ENCODE measurements at regions not wholly inside any gene's neighbourhood (a gene's known extent, or its start where the extent isn't known, plus 50 kb on each side); places are given as distances from the start of the nearest gene placed in this dataset.

- DNase-seq, result no peak
Observed at GRCh38 chr17:72212041-72212440, 91.2 kb downstream of the SOX9 start.

DNA sequence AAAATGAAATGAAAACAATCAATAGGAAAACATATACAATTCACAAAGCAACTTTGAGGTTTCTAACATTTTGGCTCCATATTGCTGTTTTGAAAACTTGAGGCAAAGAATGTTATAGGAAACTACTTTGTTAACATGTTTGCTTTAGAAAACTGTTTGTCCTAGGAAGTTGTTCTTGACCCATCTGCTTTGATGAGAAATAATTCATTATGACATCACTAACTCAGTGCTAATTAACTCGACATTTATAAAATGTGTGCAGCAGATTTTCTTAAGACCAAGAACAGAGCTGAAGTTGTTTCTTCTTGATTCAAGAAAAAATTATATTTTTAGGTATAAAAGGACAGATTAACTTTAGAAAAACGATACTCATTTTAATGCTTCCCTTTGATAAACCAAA, 94.7 kb downstream of the SOX9 start:
- no peak for DNase-seq

GRCh38 chr17:72215928-72216327, 95.1 kb downstream of the SOX9 start:
- no peak for DNase-seq

DNA sequence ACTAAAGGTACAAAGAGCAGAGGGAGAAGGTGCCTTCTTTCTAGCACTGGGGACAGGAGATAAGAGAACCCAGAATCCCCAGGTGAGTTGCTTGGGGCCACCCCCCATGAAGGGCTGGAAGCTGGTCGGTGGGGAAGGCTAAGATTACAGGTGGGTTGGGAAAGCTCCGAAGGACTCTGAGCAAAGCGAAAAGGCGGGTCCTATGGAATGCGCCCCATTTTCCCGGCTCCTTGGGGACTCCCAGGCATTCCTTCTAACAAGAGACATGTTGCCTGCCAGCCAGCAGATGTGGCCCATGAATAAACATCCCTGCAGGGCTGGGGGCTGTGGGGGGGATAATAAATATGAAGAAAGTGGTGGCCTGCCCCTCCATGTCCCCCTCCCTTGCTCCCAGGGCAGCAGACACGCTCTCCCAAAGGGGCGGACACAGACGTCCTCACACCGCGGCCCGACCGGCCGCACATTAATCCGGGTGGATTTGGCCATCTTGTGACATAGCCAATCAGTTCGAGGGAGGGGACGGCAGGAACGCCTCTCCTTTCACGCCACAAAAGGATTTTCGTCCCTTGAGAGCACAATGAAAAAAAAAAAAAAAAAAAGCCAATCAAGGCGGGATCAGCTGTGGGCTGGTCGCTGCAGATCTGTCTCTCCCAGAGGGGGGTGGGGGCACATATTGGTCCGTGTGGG, 98.5 kb downstream of the SOX9 start:
- DNase-seq, result no peak

DNA sequence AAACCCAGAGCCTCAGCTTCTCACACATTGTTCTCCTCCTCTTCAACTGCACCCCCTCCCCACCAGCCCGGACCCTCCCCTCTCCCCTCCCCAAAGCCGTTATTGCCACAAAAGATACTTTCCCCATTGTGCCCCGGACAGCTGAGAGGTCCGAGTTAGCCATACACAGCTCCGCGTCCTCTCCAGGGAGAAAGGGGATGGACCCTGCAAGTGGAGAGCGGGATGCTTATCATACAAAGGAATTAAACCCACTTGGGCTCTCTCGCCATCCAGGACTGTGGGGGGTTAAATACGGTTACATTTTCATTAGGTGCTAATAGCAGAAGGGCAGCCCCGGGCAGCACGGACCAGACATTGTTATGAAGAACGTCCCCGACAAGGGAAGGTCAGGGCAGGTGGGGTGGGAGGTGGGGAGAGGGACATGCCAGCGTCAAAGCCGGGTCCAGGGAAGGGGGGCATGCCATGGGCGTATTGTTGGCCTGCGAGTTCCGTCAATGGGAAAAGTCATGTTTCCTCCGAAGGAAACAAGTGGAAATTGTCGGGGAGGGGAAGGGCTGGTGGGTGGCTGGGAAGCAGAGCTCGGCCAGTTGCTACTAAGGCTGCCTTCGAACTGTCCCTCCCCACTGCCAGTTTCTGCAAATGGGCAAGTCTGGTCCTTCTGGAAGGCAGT, 99.1 kb downstream of the SOX9 start:
- DNase-seq, result no peak

DNA sequence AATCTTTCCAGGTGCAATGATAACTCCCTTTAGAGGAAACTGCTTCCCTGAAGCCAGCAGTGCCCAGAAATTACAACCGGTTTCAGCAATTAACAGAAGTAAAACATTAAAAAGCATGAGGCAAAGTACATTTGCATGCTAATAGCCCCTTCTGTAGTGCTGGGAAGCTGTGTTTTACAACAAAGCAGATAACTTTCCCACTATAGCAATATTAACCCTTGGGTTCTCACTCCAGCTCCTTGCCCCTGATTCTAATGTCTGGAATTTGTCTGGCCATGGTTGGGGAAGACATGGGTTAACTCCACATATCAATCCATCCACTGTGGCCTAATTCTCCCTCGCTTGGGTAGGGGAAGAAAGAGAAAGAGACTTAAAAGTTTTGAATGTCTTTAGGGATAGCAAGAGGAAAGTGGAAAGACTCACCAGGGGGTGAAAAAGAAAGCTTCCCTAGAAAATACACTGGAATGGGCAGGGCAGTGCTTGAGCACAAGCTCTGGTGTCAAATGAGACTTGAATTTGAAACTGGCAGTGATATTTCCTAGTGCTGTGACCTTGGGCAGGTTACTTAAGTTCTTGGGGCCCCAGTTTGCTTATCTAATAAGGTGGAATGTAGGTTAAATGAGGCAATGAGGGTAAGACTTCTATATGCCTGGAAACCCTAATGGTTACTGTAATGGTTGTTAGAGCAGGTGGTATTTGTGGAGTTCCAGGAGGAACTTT, 102.0 kb downstream of the SOX9 start:
- DNase-seq, result no peak

GRCh38 chr17:72223866-72224291, 103.1 kb downstream of the SOX9 start:
- no peak for DNase-seq

- no peak for DNase-seq
Observed at GRCh38 chr17:72226322-72226721, 105.5 kb downstream of the SOX9 start.

DNA sequence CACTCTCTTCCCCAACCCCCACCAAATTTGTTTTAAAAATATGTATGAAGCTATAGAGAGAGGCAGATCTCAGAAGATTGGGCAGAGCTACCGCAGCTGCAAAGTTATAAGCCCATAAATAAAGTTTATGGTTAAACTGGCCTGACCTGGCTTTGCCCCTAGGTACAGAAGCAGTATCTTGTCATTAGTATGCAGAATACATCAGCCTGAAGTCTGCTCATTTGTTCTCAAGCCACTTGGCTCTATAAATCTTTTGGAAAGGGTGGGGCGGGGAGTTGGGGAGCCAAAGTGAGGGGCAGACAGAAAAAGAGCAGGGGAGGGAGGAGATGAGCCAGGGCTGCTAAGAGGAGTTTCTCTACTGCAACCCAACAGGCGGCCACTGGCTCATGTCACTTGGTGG, 113.2 kb downstream of the SOX9 start:
- no peak for DNase-seq

DNA sequence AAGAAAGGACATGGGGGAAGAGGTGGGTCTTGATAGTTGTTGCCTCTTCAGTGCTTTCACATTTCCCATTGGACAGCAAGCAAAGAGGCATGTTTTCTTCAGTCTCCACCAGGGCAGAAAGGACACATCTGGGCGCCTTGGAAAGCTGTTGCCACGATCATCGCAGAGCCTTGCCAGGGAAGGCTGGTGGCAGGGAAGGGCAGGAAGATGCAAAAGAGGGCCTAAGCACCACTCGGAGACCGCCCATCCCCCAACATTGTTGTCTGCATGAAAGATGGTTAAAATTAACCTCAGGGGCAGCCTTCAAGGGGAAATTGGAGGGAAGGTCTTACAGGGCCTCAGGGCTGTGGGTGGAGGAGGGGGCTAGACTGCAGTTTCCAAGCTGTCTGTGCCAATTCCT, 114.2 kb downstream of the SOX9 start:
- no peak for DNase-seq

- no peak for DNase-seq
Observed at GRCh38 chr17:72236980-72237633, 116.3 kb downstream of the SOX9 start.

- no peak for DNase-seq
Observed at GRCh38 chr17:72238157-72238673, 117.4 kb downstream of the SOX9 start.

DNA sequence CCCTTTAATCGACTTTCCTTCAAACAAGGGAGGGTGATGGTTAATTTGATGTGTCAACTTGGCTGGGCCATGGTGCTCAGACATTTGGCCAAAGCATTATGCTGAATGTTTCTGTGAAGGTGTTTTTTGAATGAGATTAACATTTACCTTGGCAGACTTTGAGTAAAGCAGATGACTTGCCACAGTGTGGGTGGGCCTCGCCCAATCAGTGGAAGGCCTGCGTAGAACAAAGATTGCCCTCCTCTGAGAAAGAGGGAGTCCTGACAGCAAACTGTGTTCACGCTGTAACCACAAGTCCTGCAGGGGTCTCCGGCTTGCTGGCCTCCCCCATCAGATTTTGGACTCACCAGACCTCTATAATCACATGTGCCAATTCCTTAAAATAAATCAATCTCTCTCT, 118.7 kb downstream of the SOX9 start:
- no peak for DNase-seq

DNA sequence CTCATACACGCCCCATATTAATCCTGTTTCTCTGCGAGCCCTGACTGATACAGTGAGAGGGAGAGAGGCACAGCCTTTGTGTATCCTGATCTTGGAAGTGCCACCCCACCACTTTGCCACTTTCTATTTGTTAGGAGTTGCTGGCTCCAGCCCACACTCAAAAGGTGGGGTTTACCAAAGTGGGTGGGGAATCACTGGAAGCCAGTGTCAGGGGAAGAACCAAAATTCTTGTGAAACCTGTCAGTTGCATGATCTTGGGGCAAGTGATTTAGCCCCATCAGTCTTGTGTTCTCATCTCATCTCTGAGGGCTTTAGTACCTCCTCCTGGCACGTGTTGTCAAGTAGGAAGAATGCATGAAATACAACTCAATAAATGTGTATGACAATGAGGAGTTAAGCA, 119.5 kb downstream of the SOX9 start:
- no peak for DNase-seq

DNA sequence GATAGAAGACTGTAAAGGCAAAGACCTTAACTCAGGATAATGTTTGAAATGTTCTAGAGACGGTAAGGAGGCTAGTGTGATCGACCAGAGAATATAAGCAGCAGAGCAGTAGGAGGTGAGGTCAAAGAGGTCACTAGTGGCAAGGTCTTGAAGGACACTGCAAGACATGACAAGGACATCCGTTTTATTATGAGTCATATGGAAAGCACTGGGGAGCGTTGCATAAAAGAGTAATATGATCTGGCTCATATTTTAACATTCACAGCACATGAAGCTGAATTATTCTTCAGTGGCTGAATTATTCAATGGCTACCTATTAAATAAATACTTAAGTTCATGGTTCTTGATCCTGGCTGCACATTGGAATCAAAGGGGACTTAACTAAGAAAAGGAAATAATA, 123.7 kb downstream of the SOX9 start:
- DNase-seq, result no peak

GRCh38 chr17:72244956-72245355, 124.1 kb downstream of the SOX9 start:
- DNase-seq, result no peak

GRCh38 chr17:72249441-72249840, 128.6 kb downstream of the SOX9 start:
- DNase-seq, result no peak

DNA sequence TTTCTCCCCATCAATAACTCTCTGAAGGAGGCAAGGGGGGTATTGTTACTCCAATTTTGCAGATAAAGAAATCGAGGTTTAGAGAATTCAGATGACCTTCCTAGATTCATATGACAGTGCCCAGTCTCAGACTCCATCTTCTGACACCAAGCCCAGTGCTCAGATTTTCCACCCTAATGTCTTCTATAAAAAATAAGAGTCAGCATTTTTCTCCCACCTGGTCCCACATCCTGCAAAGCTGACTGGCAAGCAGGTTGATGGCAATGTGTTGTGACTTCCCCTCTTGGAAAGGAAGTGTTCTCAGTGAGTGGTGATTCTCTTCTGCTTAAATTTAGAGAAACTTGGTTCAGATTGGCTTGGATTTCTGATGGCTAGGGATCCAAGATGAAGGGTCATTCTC, 129.4 kb downstream of the SOX9 start:
- no peak for DNase-seq

DNA sequence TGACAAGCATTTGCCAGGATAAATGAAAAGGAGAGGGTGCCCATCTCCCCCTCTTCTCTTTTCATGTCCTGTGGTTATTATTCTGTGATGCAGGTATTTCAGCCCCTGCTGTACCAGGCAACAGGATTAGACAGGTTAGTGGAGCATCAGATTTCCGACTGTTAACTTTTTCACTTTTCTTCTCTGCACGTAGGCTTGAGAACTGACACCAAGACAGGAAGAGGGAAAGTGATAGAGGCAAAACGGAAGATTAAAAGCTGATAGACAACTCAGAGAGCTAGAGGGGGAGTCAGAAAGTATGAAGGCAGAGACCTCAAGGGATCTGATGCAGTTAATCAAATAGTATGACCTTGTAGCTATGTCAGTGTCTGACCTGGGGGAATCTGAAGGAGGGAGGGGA, 132.8 kb downstream of the SOX9 start:
- DNase-seq, result no peak

DNA sequence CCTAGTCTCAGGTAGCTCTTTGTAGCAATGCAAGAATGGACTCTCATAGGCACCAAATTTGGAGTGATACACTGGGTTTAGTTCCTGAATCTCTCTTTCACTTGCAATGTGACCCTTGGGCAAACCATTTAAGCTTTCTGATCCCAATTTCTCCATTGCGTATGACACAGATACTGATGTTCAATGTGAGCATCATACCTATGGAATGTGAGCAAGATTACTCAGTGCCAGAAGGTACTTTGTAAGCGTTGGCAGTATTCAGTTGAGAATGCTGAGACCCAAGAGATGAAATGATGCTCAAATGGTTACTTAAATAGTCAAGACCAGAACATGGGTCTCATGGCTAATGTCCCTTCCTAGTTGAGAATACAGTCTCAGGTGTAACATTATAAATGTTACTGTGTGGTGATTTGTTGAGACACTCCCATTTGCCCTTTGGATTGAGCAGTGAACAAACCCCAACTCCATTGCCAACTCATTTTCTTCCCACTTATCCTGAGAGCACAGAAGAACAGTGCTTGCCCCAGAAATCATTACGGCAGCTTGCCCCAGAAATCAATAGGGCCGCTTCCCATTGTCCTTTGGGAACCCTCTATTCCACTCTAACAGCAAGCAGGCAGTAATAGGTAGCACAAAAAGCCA, 134.1 kb downstream of the SOX9 start:
- no peak for DNase-seq

DNA sequence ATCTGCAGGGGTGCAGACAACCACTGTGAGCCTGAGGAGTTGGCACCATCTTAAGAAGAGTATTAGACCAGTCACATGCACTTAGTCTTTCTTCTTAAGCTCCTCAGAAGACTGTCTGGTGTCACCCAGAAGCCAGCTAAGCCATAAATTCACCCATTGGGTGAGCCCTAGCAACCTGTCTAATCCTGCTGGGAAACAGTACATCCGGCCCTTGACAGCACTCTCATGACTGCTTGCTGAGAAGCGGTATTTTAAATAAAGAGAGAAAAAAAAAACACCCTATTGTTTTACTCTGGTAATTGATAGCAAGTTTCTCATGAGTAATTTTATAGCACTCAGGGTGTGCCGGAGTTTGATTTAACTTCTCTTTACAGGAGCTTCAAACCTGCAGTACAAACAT, 134.7 kb downstream of the SOX9 start:
- no peak for DNase-seq

DNA sequence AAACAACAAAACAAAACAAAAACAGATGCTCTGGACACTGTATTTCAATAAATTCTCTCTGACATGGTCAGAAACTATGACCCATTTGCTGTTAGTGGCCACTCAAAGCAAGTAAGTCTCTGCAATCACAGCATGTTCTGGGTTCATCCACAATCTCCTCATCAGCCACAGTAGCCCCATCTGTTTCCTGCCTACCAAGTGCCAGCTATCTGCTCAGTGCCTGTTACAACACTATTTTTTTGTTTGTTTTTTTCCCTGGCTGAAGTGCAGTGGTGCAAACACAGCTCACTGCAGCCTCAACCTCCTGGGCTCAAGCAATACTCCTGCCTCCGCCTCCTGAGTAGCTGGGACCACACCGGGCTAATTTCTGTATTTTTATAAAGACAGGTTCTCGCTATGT, 137.9 kb downstream of the SOX9 start:
- DNase-seq, result no peak

DNA sequence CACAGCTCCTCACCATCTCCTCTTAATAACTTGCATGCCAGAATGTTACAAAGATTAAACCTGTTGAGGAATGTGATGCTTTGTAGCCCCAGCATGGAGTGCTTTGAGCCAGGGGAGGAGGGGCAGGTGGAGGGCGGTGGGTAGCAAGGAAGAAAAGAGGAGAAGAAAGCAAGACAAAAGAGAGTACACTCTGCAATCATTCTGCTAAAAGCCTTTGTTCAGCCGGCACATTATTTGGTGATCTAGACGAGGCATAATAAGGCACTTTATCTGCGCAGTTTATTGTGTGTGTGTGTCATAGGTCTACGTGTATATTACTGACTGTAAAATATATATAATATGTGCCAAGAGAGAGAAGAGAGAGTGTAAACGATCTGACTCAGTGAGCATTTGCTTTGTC, 139.1 kb downstream of the SOX9 start:
- no peak for DNase-seq

Measured in hematopoietic multipotent progenitor cell treated with erythropoietin and hydrocortisone succinate and interleukin-3 and kit ligand, for 8 days (in vitro differentiated cells).